ENCODE measurements at regions not wholly inside any gene's neighbourhood (a gene's known extent, or its start where the extent isn't known, plus 50 kb on each side); places are given as distances from the start of the nearest gene placed in this dataset.

GRCh38 chr6:142637624-142638351, 307.2 kb downstream of the HIVEP2 start:
- H3K4me2 ChIP-seq (replicated peaks; ENCODE audit: low read depth, low read length, poor library complexity, severe bottlenecking), result no peak overlapping the region
- ATAC-seq (ENCODE audit: low read depth), result no peak
- no peaks in the 10 kb centered on the region for H3K79me2 ChIP-seq (ENCODE audit: control insufficient read depth, insufficient read depth, low read length)
- no peaks in the 10 kb centered on the region for H3K27me3 ChIP-seq (replicated peaks in 1 of 4; ENCODE audit: control extremely low read depth in 1 of 4, control insufficient read depth in 3 of 4, insufficient read depth in 4 of 4, low read length in 3 of 4)
- H2AFZ ChIP-seq (ENCODE audit: insufficient read depth, low read depth, low read length, poor library complexity, severe bottlenecking), result no peak overlapping the region
- Mint-ChIP-seq H3K27ac (no peak overlapping the region), H3K4me3 (no peak overlapping the region), H3K27me3 (peaks cover 22% of the 10 kb centered on the region), H3K4me1 (no peaks in the 10 kb centered on the region), H3K9me3 (ENCODE audit: insufficient read depth) (no peaks in the 10 kb centered on the region)
- H3K9me3 ChIP-seq (ENCODE audit: control extremely low read depth in 1 of 3, control insufficient read depth in 2 of 3, insufficient read depth in 1 of 3, low read length in 2 of 3), result no peaks in the 10 kb centered on the region
- CTCF ChIA-PET, result no interaction called here
- 90% methylated on average over 2 of the region's 10 CpGs for WGBS (ENCODE audit: insufficient coverage)
- no peaks in the 10 kb centered on the region for H3K36me3 ChIP-seq (replicated peaks in 1 of 2; ENCODE audit: control extremely low read depth in 1 of 2, control insufficient read depth in 1 of 2, extremely low read depth in 1 of 2, insufficient read depth in 2 of 2, low read length in 1 of 2)
- no peaks in the 10 kb centered on the region for H3K4me1 ChIP-seq (ENCODE audit: control insufficient read depth in 2 of 2, insufficient read depth in 2 of 2, low read length in 2 of 2)
- no peak for DNase-seq
- no peak overlapping the region for H3K9ac ChIP-seq (ENCODE audit: low read length)
- POLR2A ChIA-PET, result no interaction called here
- H3K27ac ChIP-seq (ENCODE audit: low read length in 2 of 2), result no peak overlapping the region
- H3K4me3 ChIP-seq (ENCODE audit: control extremely low read depth in 1 of 5, extremely low read depth in 1 of 5, insufficient read depth in 1 of 5, low read depth in 2 of 5, low read length in 4 of 5), result no peak overlapping the region
- intact Hi-C loops (cut with micrococcal nuclease), result no loop called here
- TF ChIP-seq, protein P1, sequence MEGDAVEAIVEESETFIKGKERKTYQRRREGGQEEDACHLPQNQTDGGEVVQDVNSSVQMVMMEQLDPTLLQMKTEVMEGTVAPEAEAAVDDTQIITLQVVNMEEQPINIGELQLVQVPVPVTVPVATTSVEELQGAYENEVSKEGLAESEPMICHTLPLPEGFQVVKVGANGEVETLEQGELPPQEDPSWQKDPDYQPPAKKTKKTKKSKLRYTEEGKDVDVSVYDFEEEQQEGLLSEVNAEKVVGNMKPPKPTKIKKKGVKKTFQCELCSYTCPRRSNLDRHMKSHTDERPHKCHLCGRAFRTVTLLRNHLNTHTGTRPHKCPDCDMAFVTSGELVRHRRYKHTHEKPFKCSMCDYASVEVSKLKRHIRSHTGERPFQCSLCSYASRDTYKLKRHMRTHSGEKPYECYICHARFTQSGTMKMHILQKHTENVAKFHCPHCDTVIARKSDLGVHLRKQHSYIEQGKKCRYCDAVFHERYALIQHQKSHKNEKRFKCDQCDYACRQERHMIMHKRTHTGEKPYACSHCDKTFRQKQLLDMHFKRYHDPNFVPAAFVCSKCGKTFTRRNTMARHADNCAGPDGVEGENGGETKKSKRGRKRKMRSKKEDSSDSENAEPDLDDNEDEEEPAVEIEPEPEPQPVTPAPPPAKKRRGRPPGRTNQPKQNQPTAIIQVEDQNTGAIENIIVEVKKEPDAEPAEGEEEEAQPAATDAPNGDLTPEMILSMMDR (IDR thresholded peaks at IDR 0.05), result no peak
- TF ChIP-seq EZH2 (IDR thresholded peaks at IDR 0.05; ENCODE audit: borderline replicate concordance, insufficient read depth, low read depth, low read length, poor library complexity, severe bottlenecking), result no peak
- no peaks in the 10 kb centered on the region for H4K20me1 ChIP-seq (ENCODE audit: control insufficient read depth, insufficient read depth, low read length, poor library complexity, severe bottlenecking)

GRCh38 chr6:142642651-142643050, 302.3 kb downstream of the HIVEP2 start:
- no peaks in the 10 kb centered on the region for H4K20me1 ChIP-seq (ENCODE audit: control insufficient read depth, insufficient read depth, low read length, poor library complexity, severe bottlenecking)
- no peaks in the 10 kb centered on the region for H3K4me1 Mint-ChIP-seq
- no peak overlapping the region for H3K4me3 ChIP-seq (ENCODE audit: control extremely low read depth in 1 of 5, extremely low read depth in 1 of 5, insufficient read depth in 1 of 5, low read depth in 2 of 5, low read length in 4 of 5)
- intact Hi-C loops (cut with micrococcal nuclease), result no loop called here
- ATAC-seq (ENCODE audit: low read depth) (no peak), DNase-seq (no peak)
- no peaks in the 10 kb centered on the region for H3K79me2 ChIP-seq (ENCODE audit: control insufficient read depth, insufficient read depth, low read length)
- H3K4me3 Mint-ChIP-seq, result no peak overlapping the region
- H3K27ac ChIP-seq (ENCODE audit: low read length in 2 of 2), result no peak overlapping the region
- H3K9ac ChIP-seq (ENCODE audit: low read length), result no peak overlapping the region
- no peak overlapping the region for H3K27ac Mint-ChIP-seq
- no peaks in the 10 kb centered on the region for H3K9me3 Mint-ChIP-seq (ENCODE audit: insufficient read depth)
- no peaks in the 10 kb centered on the region for H3K4me1 ChIP-seq (ENCODE audit: control insufficient read depth in 2 of 2, insufficient read depth in 2 of 2, low read length in 2 of 2)
- H3K9me3 ChIP-seq (ENCODE audit: control extremely low read depth in 1 of 3, control insufficient read depth in 2 of 3, insufficient read depth in 1 of 3, low read length in 2 of 3), result no peaks in the 10 kb centered on the region
- TF ChIP-seq, protein P1 (IDR thresholded peaks at IDR 0.05), result no peak
- no peak for TF ChIP-seq EZH2 (IDR thresholded peaks at IDR 0.05; ENCODE audit: borderline replicate concordance, insufficient read depth, low read depth, low read length, poor library complexity, severe bottlenecking)
- WGBS (ENCODE audit: insufficient coverage), result 100% methylated on average over 1 of the region's 1 CpG
- no peaks in the 10 kb centered on the region for H3K36me3 ChIP-seq (replicated peaks in 1 of 2; ENCODE audit: control extremely low read depth in 1 of 2, control insufficient read depth in 1 of 2, extremely low read depth in 1 of 2, insufficient read depth in 2 of 2, low read length in 1 of 2)
- H3K4me2 ChIP-seq (replicated peaks; ENCODE audit: low read depth, low read length, poor library complexity, severe bottlenecking), result no peak overlapping the region
- no peaks in the 10 kb centered on the region for H3K27me3 ChIP-seq (replicated peaks in 1 of 4; ENCODE audit: control extremely low read depth in 1 of 4, control insufficient read depth in 3 of 4, insufficient read depth in 4 of 4, low read length in 3 of 4)
- POLR2A ChIA-PET, result no interaction called here
- CTCF ChIA-PET, result no interaction called here
- peaks cover 28% of the 10 kb centered on the region for H3K27me3 Mint-ChIP-seq
- no peak overlapping the region for H2AFZ ChIP-seq (ENCODE audit: insufficient read depth, low read depth, low read length, poor library complexity, severe bottlenecking)
